ENCODE measurements at regions not wholly inside any gene's neighbourhood (a gene's known extent, or its start where the extent isn't known, plus 50 kb on each side); places are given as distances from the start of the nearest gene placed in this dataset.

DNA sequence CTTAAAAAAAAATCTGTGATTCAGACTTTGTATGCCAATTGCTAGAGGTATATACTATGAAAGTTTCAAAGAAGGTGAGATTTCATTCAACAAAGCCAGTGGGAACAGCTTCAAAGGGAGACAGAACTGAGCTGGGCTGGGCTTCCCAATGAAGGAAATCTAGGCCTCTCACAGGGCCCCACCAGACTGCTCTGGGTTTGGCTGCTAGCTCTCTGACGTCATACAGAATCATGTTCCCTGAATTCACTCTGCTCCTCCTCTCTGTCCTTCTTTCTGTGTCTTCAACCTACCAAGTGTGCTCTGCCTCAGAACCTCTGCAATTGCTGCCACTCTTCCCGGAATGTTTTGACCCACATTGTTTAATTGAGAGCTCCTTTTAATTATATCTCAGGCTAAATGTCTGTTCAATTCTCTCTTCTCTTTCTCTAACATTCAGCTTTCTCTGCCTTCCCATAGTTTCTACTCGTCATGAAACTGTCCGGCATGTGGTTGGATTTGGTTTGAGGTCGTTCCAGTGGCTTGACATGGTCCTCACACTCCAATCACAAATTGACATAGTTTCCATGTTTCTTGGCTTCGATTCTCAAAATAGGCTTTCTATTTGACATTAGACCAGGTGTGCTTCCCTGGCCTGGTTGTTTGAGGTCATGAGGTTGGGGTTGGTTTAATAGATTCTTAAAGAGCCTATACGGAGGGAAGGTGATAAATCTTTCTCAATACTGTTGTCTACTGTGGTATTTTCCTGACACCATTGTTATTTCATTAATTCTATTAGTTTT, 282.1 kb upstream of the EMCN start:
- no peak for FAIRE-seq

DNA sequence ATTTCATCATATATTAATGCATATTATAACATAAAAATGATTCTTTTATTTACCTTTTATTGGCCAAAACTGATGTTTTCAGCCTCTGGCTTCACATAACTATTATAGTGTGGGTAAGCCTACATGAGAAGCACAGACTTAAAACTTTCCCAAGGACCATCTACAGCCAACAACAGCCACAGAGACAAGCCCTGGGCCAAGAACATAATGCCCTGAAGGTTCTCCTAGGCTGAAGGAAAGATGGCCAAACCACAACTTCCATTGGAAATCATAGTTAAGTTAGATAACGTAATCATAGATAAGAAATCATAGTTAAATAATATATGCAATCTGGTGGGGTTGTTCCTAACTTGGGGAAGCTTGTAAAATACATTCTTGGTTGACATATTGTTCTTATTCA, 280.0 kb upstream of the EMCN start:
- no peak for FAIRE-seq

DNA sequence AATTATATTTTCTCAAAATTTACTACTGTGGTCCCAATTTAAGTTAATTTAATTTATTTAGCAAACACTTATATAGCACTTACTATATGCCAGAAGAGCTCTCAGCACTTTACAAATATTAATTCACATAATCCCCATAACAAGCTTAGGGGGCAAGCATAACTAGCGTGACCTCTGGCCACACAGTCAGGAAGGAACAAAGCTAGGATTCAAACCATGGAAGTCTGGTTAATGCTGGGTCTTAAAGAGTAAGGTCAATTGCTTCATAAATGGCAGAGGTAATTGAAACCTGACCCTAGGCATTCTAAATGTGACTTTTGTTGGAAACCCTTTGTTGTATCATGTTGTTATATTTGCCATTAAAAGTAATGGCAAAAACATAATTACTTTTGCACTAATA, 279.5 kb upstream of the EMCN start:
- no peak for FAIRE-seq

DNA sequence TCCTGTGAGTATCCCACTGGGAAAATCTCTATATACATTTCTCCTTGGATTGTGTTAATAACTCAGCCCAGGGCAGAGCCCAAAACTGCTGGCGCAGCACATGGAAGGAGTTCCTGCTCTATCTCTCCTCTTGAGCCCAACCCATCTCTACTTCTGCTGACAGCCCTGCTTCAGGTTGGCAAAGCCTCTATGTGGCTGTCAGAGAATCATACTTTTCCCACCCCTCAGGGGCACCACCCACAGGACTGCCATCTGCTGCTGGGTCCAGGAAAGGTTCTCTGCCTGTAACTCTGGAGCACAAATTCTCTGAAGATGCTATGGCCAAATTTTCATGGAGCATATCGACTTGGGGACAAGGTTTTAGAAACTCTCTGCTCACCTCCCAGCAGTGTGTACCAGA, 278.5 kb upstream of the EMCN start:
- FAIRE-seq: no peak

DNA sequence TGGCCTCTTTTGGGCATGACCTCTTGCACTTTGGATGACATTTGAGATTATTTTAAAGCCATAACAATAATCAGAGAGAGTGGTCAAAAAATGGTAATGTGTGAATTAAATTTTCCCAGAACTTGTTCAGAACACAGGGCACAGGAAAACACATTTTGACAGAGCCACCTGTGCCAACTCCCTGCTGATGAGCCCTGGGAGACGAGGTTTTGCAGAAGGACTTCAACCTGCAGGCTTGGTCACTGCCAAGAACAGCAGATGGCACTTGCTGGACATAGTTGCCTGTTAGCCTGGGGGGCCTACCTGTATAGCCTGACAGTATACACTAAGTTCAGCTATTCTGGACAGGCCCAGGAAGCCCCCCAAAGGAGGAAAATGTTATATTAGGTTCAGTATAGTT, 277.8 kb upstream of the EMCN start:
- no peak for FAIRE-seq

DNA sequence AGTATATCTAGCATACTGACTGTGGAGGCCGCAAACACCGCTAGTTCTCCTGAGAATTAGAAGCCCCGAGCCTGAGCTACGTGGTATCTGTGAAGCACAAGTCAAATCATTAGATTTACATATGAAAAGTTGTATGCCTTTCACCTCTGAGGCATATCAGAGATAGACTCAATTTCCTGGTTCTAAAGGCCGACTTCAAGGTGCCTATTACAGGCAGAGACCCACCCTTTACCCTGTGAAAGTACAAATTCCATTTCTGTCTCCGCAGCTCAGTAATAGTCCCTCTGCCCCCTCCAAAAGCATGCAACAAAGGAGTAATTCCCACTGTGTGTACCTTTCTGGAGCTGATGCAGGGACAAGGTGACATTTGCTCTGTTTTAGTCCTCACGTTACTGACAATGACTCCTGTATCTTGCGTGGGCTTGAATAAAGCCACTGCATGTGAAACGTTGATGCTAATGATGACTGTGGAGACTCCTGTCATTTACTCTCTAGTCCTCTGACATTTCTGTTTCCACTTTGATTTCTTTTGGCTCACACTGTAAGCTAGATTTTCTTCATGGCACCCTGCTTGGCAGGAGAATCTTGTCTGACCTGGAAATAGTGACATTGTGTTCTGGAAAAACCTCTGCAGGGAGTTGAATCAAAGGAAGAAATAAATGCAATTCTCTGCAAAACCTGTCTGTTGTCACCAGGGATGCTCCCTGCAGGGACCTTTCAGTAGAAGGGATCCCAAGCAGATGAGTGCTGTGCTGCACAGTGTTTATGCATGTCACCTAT, 273.2 kb upstream of the EMCN start:
- no peak for FAIRE-seq

DNA sequence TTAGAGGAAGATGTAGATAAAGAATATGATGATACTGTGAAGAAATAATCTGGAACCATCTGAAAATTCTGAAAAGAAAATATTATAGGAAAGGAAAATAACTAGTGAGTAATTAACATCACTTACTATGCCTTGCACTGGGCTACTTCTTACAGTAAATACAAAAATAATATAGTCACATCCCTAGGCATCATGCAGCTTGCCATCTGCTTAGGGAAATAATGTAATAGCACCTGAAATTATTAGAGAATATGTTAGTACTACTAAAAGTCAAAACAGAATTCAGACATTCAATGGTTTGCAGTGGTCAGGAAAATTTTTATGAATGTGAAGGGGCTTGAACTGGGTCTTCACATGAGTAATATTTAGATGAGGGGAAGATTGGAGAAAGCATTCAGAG, 272.2 kb upstream of the EMCN start:
- FAIRE-seq: no peak

DNA sequence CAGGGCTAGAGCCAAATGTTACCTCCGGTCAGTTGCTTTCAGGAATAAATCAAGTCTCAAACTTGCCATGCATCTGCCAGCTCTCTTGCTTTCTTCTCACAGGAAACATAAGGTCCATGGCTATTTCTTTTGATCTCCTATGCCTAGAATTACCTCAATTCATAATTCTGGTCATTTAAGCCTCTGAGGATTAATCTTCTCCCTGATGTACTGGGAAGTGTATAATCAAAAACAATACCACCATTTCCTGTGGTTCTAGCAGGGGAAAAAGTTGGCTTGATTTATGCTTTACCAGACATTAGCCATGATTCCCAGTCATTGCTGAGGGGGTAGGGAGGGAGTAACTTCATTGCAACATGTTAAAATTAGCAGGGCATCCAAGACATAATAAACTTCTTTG, 268.7 kb upstream of the EMCN start:
- no peak for FAIRE-seq

DNA sequence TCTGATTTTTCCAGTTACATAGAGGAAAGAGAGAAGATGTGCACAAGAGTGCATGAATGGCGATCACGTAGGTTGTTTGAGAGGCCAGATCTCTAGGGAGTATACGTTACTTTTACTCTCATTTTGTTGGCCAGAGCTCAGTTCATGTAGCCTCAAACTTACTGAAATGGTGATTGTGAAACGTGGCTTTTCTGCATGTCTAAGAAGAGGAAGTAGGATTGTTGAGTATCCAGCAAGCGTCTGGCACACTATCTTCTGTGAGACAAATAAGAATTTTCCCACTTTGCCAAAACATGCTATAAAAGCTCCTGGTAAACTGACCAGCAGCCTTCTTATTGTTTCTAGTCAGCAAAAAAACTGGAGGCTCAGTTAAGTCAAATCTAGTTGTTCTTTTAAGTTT, 264.5 kb upstream of the EMCN start:
- no peak for FAIRE-seq

DNA sequence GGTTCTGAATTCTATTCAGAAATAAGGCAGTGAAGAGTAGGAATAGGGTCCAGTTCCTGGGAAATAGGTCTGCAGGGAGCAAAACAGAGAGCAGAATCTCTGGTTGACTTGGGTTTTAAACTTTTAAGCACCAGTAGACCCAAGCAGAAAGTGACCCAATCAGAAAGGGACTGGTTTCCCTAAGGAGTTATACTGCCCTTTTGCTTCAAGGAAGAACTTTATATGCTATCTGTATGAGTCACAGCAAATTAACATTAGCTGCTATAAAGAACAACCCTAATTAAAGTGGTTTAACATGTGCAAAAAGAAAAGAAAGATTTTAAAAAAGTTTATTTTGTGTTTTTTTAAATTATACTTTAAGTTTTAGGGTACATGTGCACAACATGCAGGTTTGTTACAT, 263.6 kb upstream of the EMCN start:
- FAIRE-seq: no peak

DNA sequence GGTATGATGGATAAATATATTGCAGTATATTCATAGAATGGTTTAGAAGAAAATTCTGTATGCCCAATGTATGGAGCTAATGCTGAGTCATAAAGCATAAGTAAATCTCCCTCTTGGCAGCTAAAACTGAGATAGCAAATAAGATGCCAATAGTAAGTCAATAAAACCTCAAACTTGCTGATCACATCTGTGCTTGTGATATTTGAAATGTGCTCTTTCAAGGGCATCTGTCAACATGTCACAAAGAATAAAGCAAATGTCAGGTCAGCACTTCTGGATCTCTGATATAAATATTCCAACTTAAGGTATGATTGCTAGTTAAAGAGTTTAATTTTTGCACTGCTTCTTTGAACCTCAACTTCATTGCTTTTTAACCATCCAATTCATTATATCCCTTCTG, 262.3 kb upstream of the EMCN start:
- no peak for FAIRE-seq

DNA sequence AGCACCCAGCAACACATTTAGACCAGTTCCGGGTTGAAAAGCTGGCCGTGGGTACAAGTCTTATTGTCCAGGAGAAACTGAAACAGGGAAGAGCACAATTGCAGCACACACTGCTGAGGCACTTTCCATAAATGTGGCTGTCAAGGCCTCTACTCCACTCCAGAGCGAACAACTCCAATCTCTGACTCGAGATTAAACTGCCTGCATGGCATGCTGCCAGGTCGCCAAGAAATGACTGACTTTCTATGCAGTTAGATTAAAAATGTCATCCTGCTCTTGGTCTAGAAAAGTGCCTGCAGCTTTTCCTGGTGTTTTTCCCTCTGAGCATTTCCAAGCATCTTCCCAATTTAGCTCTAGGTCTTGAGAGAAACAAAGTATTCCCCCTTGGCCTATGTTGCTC, 260.6 kb upstream of the EMCN start:
- no peak for FAIRE-seq

DNA sequence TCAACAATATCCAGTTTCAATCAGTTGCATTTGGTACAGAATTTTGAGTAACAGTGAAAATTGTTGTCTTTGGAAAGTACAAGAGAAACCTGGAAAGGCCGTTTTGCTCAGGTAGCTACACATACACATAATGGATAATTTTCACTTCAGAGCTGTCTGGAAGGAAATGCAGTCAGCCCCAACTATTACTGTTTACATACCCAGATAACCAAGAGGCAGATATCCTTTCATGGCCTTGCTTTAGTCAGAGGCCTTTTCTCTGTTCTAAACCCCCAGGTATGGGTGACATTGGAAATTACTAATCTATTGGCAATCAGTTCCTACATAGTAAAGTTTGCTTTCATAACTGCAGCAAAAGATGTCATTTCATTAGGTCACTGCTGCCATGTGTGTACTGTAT, 244.9 kb upstream of the EMCN start:
- FAIRE-seq: no peak

DNA sequence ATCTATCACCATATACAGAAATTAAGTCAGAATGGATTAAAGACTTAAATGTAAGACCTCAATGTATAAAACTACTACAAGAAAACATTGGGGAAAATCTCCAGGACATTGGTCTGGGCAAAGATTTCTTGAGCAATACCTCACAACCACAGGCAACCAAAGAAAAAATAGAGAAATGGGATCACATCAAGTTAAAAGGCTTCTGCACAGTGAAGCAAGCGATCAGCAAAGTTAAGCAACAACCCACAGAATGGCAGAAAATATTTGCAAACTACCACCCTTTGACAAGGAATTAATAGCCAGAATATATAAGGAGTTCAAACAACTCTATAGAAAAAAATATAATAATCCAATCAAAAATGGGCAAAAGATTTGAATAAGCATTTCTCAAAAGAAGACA, 236.9 kb upstream of the EMCN start:
- FAIRE-seq: no peak

DNA sequence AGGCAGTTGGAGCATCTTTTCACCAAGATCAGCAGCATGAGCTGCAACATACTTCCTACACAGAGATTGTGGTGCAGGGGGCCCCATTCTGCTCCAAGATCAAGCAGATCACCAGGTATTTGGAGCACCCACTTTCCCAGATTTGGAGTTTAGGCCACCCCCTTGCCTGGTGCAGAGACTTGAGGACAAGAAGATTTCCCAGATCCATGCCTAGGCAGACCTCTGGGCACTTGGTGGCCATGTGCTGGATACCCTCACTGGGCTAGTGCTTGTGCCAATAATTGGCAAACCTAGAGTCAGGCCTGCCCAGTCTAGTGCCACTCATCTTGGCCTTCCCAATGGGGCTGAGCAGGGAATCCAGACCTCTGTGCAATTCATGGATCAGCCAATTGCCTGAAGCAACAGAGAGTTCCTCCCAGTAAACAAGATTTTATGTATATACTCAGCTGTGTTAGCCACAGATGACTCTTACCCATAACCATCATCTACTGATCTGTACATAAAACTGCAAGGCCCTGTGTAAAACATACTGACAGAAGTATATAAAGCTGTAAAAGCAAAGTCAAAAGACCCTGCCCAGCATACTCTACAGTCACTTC, 228.4 kb upstream of the EMCN start:
- no peak for FAIRE-seq

DNA sequence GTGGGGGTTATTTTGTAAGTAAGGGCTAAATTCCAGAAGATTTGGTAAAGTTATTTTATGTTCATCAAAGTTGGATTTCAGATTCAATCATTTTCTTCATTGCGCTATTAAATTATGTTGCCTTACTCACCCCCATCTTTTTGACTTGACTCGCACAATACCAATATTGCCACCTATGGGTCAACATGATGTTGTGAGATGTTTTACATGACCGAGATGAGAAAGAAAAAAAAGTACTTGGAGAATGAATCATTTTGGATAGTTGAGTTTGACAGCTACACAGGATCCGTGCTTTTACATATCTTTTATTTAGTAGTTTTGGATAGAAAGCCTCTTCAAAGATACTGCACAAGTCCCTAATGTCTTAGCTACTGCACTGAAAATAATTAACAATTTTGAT, 224.2 kb upstream of the EMCN start:
- FAIRE-seq: peak; percentile 48

DNA sequence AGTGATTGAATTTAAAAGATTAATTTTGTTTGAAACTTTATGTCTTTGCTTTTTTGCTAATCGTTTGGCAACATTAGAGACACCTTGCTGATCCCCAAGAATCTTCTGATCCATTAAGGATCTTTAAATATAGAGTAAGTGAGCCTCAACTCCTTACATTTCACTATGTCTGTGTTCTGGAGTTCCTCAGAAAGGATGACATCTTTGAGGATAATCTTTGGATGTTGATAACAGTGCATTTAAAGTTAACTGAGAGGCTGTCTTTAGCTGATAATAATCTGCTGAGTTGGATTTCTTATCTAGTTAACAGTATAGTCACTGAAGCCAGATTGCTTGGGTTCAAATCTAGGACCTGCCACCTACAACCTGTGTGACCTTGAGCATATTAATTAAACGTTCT, 221.6 kb upstream of the EMCN start:
- FAIRE-seq: no peak

DNA sequence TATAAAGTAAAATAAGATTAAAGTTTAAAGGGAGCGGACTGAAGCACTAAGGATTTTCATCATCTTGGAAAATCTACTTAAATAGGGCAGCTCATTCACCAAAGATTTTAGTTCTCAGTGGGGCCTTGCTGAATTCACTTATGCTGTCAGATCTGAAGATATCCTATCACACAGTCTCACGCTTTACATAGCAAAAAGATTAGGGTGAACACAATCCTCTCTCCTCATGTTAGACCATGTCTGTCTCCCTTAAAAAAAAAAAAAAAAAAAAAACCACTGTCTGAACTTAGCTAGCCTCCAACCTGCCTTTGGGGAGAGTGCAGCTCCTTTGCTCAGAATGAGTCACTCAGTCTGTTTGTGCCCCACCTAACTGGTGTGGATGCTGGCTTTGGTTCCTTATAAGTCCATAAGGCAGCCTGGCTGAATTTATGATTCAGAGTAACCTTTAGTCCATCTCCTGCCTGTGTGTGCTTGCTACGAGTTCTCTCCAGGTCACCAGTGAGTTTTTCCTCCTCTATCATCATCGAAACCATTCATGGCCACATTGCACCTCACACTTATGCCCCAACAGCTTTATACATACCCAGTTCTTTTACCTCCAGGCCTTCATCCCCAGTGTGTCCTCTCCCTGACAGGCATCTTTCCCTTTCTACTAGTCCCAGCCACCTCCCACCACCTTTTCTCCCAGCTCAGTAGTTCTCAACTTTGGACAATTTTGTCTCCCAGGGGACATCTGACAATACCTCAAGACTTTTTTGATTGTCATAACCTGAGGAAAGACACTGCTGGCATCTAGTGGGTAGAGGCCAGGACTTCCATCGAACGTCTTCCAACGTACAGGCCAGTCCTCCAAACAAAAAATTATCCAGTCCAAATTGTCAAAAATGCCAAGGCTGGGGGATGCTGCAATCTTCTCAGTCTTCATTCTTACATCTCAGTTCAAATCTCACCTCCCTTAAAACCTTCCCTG, 220.7 kb upstream of the EMCN start:
- no peak for FAIRE-seq

DNA sequence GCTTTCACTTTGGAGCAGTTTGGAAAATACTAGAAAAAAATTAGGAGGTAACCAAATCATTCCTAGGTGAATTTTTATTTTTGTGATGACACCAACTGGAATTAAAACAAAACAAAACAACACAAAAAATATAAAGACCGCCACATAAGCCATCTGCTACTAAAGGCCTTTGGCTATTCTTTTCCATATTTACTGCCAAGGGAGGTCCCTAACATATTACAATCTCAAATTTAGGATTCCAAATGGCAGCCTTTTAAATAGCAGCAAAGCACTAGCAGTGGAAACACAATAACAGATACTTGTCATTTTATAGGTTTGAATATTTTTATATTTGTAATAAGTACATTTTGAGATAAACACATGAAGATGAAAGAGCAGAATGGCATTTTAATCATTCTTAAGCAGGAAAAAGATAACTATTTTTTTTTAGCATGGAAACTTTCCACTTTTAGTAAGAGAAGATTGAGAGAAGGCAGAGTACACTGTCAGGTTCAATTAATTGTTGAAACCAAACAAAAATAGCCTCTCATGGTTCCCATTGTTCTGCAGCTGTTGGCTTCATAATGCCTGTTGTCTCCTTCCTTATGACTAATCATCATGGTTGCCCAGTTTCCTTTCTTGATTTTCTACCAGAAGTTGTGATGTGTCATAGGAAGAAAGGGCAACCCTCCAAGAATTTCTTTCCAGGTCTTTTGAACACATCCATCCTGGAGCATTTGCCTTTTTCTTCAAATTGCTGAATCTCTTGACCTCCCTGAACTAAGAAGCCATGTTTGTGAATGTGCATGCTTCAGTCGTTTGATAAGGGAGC, 219.0 kb upstream of the EMCN start:
- no peak for FAIRE-seq

DNA sequence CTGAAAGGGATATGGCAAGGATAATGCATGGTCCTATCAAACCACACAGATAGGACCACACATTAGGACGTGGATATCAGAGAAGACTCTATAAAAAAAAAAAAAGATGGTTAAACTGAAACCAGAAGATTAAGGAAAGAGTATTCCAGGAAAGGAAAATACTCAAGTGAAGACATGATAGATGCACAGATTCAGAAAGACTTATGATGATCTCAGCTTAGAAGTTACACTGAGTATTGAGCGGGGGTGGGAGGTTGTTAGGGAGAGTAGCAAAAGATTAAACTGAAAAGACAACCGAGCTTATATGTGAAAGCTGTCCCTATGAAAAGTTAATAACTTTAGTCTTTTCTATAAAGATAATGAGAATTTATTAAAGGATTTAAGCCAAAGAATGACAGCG, 211.0 kb upstream of the EMCN start:
- no peak for FAIRE-seq

DNA sequence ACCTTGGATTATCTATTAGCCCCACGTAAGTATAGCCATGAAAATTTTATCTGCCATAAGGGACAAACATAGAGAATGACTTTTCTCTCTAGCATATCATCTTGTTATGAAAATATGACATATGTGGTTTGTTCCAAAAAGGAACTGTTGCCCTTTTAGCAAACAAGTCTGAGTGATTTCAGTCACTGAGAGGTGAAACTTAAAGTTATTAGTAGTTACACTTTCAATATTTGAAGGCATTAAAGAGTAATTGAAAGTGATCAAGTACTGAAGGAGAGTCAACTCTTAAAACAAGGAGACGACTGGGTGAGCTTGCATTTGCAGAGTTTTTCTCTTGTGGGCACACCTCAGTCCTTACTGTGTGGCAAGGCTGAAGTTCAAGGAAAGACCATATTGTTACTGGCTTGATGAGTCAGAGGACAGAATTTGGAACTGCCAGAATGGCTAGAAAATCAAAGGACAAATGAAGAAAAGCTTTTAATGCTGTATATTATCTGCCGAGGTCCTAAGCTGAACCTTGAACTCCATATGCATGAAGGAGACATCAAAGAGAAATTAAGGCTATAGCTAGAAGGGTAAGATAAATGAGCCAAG, 205.1 kb upstream of the EMCN start:
- FAIRE-seq: no peak

DNA sequence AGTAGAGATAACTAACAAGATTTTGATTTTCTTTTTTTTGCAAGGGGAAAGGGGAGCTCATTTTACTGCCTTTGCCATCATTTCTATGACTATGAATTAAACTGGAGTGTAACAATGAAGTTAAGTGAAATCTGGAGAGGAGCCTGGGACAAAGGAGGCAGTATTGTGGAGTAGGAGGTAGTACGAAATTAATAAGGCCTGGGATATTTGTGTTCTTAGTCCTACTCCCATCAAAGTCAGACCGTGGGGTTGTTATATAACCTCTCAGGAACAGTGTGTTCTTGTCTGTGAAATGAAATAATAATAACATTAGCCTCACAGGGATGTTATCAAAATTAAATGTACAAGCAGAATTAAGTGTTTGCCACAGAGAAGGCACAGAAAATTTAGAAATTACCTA, 204.3 kb upstream of the EMCN start:
- no peak for FAIRE-seq
